Mucosa of rectum (tissue), 2 donors: ENCODE measurements at regions not wholly inside any gene's neighbourhood (a gene's known extent, or its start where the extent isn't known, plus 50 kb on each side); places are given as distances from the start of the nearest gene placed in this dataset.

Experiments used
- H3K27ac ChIP-seq, 2 donors: one replicate each; pipeline ENCODE4 v1.7.0; 2013; ENCODE audit warnings: inconsistent platforms in 2 of 2, low read depth in 2 of 2, low read length in 2 of 2
- H3K27me3 ChIP-seq, 2 donors: one replicate each; pipeline ENCODE4 v1.7.0; 2013; ENCODE audit warnings: low read length in 2 of 2; ENCODE audit not compliant: control insufficient read depth in 2 of 2, insufficient read depth in 2 of 2
- H3K36me3 ChIP-seq, 2 donors: one replicate each; pipeline ENCODE4 v1.7.0; 2013; ENCODE audit warnings: low read length in 2 of 2; ENCODE audit not compliant: control insufficient read depth in 2 of 2, insufficient read depth in 2 of 2
- H3K4me1 ChIP-seq, 2 donors: one replicate each; pipeline ENCODE4 v1.7.0; 2013; ENCODE audit warnings: low read length in 2 of 2, mild to moderate bottlenecking in 1 of 2; ENCODE audit not compliant: control insufficient read depth in 2 of 2, insufficient read depth in 2 of 2
- H3K4me3 ChIP-seq, 2 donors: one replicate each; pipeline ENCODE4 v1.7.0; 2013; ENCODE audit warnings: low read length in 2 of 2
- H3K9ac ChIP-seq, 2 donors: one replicate each; pipeline ENCODE4 v1.7.0; 2013; ENCODE audit warnings: low read length in 2 of 2, low read depth in 1 of 2, mild to moderate bottlenecking in 1 of 2
- H3K9me3 ChIP-seq, 2 donors: one replicate each; pipeline ENCODE4 v1.7.0; 2013; ENCODE audit warnings: low read length in 2 of 2; ENCODE audit not compliant: control insufficient read depth in 2 of 2
- donor health status: healthy.
- donor health status: Normal muscosa, but diverticular disease.

DNA sequence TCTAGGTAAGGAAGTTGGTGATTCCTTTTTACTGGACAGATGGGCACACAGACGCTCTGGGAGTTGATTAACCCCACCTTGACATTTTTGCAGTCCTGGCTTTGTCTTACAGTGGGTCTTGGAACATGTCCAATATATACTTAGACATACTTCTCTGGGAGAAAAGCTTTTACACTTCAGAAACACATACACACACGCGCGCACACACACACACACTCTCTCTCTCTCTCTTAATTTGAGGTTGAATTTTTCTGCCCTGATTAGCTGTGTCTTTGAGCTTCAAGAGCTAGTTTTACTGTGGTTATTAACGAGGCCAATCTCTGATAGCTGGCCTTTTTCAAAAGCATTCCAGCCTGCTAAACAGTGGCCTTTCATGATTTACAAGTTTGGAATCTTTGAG lies 215.0 kb downstream of the MYCN start:
- H3K4me3 ChIP-seq = no peak overlapping the region
- no peaks in the 10 kb centered on the region for H3K36me3 ChIP-seq
- H3K4me1 ChIP-seq = no peaks in the 10 kb centered on the region
- no peaks in the 10 kb centered on the region for H3K9me3 ChIP-seq
- no peaks in the 10 kb centered on the region for H3K27me3 ChIP-seq
- no peak overlapping the region for H3K9ac ChIP-seq
- H3K27ac ChIP-seq = no peak overlapping the region

DNA sequence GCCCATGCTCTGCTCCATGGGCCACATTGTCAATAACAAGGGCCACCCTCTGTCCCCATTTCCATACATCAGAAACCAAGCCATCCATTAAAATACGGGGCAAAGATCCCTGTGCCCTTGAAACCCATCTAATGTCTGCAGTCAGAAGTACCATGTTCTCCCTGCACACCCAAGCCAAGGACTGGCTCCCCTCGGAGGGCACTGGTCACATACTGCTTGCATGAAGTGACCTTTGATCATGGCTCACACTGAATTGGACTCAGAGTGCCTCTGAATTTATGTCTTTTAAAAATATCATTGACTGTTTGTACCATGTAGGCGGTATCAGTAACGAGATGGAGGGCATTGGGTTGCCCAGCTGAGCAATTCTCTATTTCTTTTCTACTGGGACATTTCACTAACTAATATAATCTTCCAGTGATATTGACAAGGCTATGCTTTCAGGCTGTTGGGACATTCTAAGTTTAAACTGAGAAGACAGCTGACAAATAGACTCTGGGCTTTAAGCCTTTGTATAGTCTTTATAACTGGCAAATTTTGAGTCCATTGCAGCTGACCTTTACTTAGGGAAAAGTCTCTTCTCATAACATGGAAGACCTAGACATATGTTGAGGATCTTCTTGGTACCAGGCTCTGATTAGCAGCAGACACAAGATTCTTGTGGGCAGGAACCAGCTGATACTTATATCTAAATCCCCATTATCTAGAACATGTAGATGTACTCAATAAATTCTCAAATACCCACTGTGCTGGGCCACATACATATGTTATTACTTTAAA lies 214.3 kb downstream of the MYCN start:
- Histone ChIP-seq H3K27me3 (no peaks in the 10 kb centered on the region), H3K27ac (no peak overlapping the region), H3K9ac (no peak overlapping the region), H3K4me3 (no peak overlapping the region), H3K36me3 (no peaks in the 10 kb centered on the region), H3K9me3 (no peaks in the 10 kb centered on the region), H3K4me1 (no peaks in the 10 kb centered on the region)

GRCh38 chr2:16154061-16154460 lies 213.7 kb downstream of the MYCN start:
- Histone ChIP-seq H3K36me3 (no peaks in the 10 kb centered on the region), H3K4me3 (no peak overlapping the region), H3K9me3 (no peaks in the 10 kb centered on the region), H3K27ac (no peak overlapping the region), H3K27me3 (no peaks in the 10 kb centered on the region), H3K4me1 (no peaks in the 10 kb centered on the region), H3K9ac (no peak overlapping the region)

- H3K9ac ChIP-seq = no peak overlapping the region
- no peaks in the 10 kb centered on the region for H3K27me3 ChIP-seq
- no peak overlapping the region for H3K27ac ChIP-seq
- no peaks in the 10 kb centered on the region for H3K36me3 ChIP-seq
- no peaks in the 10 kb centered on the region for H3K9me3 ChIP-seq
- no peaks in the 10 kb centered on the region for H3K4me1 ChIP-seq
- no peak overlapping the region for H3K4me3 ChIP-seq
Measured at GRCh38 chr2:16153754-16154035, 213.3 kb downstream of the MYCN start.

- no peaks in the 10 kb centered on the region for H3K4me1 ChIP-seq
- no peaks in the 10 kb centered on the region for H3K9me3 ChIP-seq
- no peak overlapping the region for H3K4me3 ChIP-seq
- H3K36me3 ChIP-seq = no peaks in the 10 kb centered on the region
- H3K27me3 ChIP-seq = no peaks in the 10 kb centered on the region
- H3K27ac ChIP-seq = no peak overlapping the region
- H3K9ac ChIP-seq = no peak overlapping the region
Measured at GRCh38 chr2:16152928-16153753, 212.8 kb downstream of the MYCN start.

DNA sequence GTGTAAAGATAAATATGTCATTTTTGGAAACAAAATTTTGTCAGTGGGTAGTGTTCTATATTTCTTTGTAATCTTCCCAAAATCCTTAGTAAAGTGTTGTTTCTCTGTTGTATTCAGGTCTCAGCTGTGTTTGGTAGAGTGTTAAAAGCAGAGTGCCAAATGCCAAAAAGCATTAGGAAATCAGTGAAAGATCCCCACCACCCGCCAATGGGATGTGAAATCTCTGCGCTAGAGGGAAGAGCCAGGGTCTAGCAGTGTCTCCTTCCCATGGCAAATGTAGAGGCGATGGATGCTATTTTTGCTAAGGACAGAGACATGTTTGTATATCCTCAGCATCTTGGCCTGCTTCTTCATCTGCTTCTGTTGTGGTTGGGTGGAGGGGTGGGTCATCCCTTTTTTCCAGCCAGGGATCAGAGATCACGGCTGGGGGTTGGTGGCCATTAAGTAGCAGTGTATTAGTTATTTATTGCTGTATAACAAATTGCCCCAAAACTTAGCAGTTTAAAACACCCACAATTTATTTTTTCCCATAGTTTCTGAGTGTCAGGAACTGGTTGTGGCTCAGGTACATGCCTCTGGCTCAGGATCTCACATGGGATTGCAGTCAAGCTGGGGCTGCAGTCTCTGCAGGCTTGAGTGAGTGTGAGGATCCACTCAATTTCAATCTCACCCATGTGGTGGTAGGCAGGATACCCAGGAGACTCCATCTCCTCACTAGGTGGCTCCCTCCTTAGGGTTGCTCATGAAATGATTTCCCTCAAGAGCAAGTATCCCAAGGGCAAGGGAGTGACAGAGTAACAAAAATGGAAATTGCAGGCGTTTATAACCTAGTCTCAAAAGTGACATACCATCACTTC lies 211.9 kb downstream of the MYCN start:
- H3K4me3 ChIP-seq = no peak overlapping the region
- H3K9ac ChIP-seq = no peak overlapping the region
- H3K27ac ChIP-seq = no peak overlapping the region
- H3K36me3 ChIP-seq = no peaks in the 10 kb centered on the region
- H3K4me1 ChIP-seq = no peaks in the 10 kb centered on the region
- no peaks in the 10 kb centered on the region for H3K27me3 ChIP-seq
- H3K9me3 ChIP-seq = no peaks in the 10 kb centered on the region

DNA sequence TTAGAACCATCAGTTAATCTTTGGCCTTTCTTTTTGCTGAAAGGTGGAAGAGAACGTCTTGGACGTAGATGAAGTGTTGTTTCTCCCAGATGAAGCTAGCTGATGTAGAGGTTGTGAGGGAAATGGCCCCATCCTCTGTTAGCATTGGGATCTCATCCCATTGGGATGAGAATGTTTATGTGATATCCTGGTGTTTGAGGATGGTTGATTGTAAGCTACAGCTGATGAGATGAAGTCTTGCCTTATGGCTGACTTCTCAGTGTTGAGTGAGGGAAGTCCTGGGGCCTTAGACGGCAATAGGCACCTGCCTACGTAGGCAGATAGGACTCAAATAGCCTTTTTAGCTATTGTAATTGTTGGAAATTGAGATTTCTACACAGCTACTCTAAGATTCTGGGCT lies 211.3 kb downstream of the MYCN start:
- Histone ChIP-seq H3K27ac (no peak overlapping the region), H3K4me3 (no peak overlapping the region), H3K9ac (no peak overlapping the region), H3K9me3 (no peaks in the 10 kb centered on the region), H3K27me3 (no peaks in the 10 kb centered on the region), H3K4me1 (no peaks in the 10 kb centered on the region), H3K36me3 (no peaks in the 10 kb centered on the region)

- H3K27ac ChIP-seq = no peak overlapping the region
- no peak overlapping the region for H3K4me3 ChIP-seq
- H3K9ac ChIP-seq = no peak overlapping the region
- H3K36me3 ChIP-seq = no peaks in the 10 kb centered on the region
- no peaks in the 10 kb centered on the region for H3K27me3 ChIP-seq
- no peaks in the 10 kb centered on the region for H3K4me1 ChIP-seq
- no peaks in the 10 kb centered on the region for H3K9me3 ChIP-seq
Measured at GRCh38 chr2:16151281-16151570, 210.9 kb downstream of the MYCN start.

DNA sequence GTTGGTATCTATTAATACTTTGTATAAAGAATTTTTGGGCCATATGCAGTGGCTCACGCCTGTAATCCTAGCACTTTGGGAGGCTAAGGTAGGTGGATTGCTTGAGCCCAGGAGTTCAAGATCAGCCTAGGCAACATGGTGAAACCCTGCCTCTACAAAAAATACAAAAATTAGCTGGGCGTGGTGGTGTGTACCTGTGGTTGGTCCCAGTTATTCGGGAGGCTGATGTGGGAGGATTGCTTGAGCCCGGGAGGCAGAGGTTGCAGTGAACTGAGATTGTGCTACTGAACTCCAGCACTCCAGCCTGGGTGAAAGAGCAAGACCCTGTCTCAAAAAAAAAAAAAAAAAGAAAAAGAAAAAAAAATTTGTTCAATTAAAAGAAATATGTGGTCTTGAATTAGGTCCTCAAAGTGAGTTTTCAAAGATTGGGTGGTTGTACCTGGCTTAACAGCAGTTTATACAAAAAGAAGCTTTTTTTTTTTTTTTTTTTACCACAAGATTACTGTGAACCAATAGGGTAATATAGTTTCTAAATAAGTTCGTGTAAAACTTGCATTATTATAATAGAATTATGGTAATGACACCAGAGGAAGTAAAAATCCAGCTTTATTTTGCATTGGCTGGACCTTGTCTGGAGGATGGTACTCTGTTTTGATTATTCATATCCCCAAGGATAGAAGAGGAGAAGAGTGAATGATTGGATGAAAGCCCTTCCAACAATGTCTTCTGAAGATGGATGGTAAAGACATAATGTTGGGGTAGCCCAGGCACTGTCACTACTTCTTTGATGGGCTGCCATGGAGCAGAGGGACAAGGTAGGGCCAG lies 210.3 kb downstream of the MYCN start:
- Histone ChIP-seq H3K4me3 (no peak overlapping the region), H3K4me1 (no peaks in the 10 kb centered on the region), H3K9me3 (no peaks in the 10 kb centered on the region), H3K36me3 (no peaks in the 10 kb centered on the region), H3K27me3 (no peaks in the 10 kb centered on the region), H3K27ac (no peak overlapping the region), H3K9ac (no peak overlapping the region)
